ENCODE measurements at regions not wholly inside any gene's neighbourhood (a gene's known extent, or its start where the extent isn't known, plus 50 kb on each side); places are given as distances from the start of the nearest gene placed in this dataset.

DNA sequence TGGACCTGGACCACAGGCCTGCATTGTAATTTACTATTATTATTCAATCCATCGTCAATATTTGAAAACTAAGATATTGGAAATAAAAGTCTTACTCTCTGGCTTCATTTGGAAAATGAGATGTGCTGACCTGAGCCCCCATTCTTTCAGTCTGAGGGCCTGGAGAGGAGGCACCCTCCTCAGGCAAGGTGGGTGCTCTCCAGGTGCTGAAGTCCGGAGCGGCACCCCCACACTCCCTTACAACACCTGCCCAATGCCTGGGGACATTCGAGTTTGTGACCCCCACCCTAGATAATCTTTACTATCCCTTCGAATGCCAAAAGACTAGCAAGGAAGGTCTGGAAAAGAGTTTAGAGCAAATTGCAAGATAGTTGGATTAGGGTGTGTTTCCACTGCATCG lies 133.3 kb downstream of the EN1 start:
- 71 to 77% methylated on average over 6 of the region's 6 CpGs for WGBS, 2 donors
- no peaks in the 10 kb centered on the region for H3K27me3 ChIP-seq
- H3K9me3 ChIP-seq: no peaks in the 10 kb centered on the region
- H3K27ac ChIP-seq: no peak overlapping the region
- H3K4me1 ChIP-seq: peaks cover 0 to 18% of the 10 kb centered on the region in 2 donors
- no peaks in the 10 kb centered on the region for H3K36me3 ChIP-seq
- TF ChIP-seq POLR2A (IDR thresholded peaks at IDR 0.05): no peak
- TF ChIP-seq, protein P1, sequence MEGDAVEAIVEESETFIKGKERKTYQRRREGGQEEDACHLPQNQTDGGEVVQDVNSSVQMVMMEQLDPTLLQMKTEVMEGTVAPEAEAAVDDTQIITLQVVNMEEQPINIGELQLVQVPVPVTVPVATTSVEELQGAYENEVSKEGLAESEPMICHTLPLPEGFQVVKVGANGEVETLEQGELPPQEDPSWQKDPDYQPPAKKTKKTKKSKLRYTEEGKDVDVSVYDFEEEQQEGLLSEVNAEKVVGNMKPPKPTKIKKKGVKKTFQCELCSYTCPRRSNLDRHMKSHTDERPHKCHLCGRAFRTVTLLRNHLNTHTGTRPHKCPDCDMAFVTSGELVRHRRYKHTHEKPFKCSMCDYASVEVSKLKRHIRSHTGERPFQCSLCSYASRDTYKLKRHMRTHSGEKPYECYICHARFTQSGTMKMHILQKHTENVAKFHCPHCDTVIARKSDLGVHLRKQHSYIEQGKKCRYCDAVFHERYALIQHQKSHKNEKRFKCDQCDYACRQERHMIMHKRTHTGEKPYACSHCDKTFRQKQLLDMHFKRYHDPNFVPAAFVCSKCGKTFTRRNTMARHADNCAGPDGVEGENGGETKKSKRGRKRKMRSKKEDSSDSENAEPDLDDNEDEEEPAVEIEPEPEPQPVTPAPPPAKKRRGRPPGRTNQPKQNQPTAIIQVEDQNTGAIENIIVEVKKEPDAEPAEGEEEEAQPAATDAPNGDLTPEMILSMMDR (IDR thresholded peaks at IDR 0.05): no peak
- intact Hi-C loops (cut with DNase I): no loop called here
- no peak overlapping the region for H3K4me3 ChIP-seq (replicated peaks in 1 of 3)
- no peak for DNase-seq

DNA sequence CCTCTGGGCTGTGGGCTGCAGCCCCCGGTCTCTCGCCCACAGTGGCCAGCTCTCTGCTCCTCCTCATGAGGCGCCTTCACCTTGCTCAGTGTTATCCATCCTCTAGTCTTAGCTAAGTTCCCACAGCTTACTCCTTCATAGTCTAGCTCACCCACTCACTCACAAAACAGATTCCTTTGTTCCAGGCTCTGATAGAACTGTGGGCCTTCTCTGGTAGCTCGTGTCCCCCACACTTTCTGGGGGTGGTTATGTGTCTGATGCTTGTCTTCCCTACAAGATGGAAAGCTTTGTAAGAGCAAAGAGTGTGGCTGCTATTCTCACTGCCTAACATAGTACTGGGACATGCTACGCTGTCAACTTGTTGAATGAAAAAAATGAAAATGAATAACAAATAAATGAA lies 135.8 kb downstream of the EN1 start:
- no peaks in the 10 kb centered on the region for H3K9me3 ChIP-seq
- no peaks in the 10 kb centered on the region for H3K27me3 ChIP-seq
- DNase-seq: no peak
- H3K27ac ChIP-seq: no peak overlapping the region
- no peaks in the 10 kb centered on the region for H3K36me3 ChIP-seq
- intact Hi-C loops (cut with DNase I): no loop called here
- TF ChIP-seq, protein P1 (IDR thresholded peaks at IDR 0.05): no peak
- no peak for TF ChIP-seq POLR2A (IDR thresholded peaks at IDR 0.05)
- H3K4me1 ChIP-seq: peaks cover 0 to 18% of the 10 kb centered on the region in 2 donors
- no peak overlapping the region for H3K4me3 ChIP-seq (replicated peaks in 1 of 3)
- WGBS, 2 donors: 92 to 94% methylated on average over 5 of the region's 5 CpGs

DNA sequence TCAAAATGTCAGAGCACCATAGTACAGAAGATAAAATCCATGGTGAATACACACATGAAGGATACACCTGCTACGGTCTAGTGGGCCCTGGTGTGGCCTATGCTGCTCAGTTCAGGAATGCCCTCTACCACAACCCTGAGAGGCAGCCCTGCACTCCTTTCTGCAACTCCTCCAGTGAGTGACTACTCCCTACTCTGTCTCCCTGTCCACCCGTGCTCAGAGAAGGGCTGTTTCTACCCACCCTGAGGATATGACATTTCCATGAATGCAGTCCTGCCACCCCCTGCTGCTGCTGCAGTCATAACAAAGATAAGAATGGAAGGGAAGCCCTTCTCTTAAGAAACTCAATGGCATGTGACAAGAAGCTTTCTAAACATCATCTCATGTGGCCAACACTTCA lies 137.0 kb downstream of the EN1 start:
- intact Hi-C loops (cut with DNase I): no loop called here
- WGBS, 2 donors: 36 to 40% methylated on average over 2 of the region's 2 CpGs

DNA sequence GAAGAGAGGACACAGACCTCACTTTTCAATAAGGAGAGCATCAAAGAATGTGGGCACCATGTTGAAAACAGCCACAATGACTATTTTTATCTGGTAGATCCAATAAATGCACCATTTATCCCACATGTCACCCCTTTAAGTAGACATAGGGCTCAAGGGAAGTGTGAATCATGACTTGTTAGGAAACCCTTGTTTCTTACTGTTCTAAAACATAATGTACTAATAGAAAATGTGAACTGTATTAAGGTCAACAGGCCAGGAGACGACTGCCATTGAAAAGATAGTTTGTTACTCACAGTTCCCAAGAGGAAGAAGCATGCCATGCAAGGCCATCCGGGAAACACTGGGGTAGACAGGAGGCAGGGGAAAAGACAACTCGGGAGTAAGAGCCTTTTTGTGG lies 137.7 kb downstream of the EN1 start:
- TF ChIP-seq POLR2A (IDR thresholded peaks at IDR 0.05): no peak
- TF ChIP-seq, protein P1 (IDR thresholded peaks at IDR 0.05): no peak
- Histone ChIP-seq H3K27ac (no peak overlapping the region), H3K9me3 (no peaks in the 10 kb centered on the region), H3K4me3 (replicated peaks in 1 of 3) (no peak overlapping the region), H3K27me3 (no peaks in the 10 kb centered on the region), H3K4me1 (peaks cover 0 to 18% of the 10 kb centered on the region in 2 donors), H3K36me3 (no peaks in the 10 kb centered on the region)
- no peak for DNase-seq
- WGBS, 2 donors: 73 to 84% methylated on average over 3 of the region's 3 CpGs
- intact Hi-C loops (cut with DNase I): no loop called here

More for the DNA sequence above, 137.0 kb downstream of the EN1 start:
- peaks cover 0 to 18% of the 10 kb centered on the region in 2 donors for H3K4me1 ChIP-seq
- H3K4me3 ChIP-seq (replicated peaks in 1 of 3): no peak overlapping the region
- no peaks in the 10 kb centered on the region for H3K27me3 ChIP-seq
- no peak overlapping the region for H3K27ac ChIP-seq
- H3K36me3 ChIP-seq: no peaks in the 10 kb centered on the region
- DNase-seq: peak; percentile 4 to 19
- H3K9me3 ChIP-seq: no peaks in the 10 kb centered on the region
- no peak for TF ChIP-seq POLR2A (IDR thresholded peaks at IDR 0.05)
- TF ChIP-seq, protein P1 (IDR thresholded peaks at IDR 0.05): no peak

DNA sequence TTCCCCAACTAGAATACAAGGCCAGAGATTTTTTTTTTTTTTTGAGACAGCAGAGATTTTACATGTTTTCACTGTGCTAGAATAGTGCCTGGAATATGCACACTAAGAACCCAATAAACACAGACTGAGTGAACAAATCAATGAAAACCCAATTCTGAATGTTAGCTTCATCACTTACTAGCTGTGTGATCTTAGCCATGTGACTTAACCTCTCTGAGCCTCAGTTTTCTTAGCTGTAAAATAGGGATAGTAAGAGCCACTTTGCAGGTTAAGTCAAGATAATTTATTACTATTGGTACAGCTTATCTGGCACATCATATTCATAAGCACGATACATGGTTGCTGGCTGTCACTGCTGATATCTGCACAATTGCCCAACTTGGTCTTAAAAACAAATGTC lies 140.6 kb downstream of the EN1 start:
- Histone ChIP-seq H3K4me3 (replicated peaks in 1 of 3) (no peak overlapping the region), H3K27me3 (no peaks in the 10 kb centered on the region), H3K4me1 (peaks cover 0 to 16% of the 10 kb centered on the region in 2 donors), H3K36me3 (no peaks in the 10 kb centered on the region), H3K9me3 (no peaks in the 10 kb centered on the region), H3K27ac (no peak overlapping the region)
- intact Hi-C loops (cut with DNase I): no loop called here
- no peak for DNase-seq
- TF ChIP-seq, protein P1 (IDR thresholded peaks at IDR 0.05): no peak
- no peak for TF ChIP-seq POLR2A (IDR thresholded peaks at IDR 0.05)
- WGBS, 2 donors: 93 to 96% methylated on average over 1 of the region's 1 CpG

Data from thyroid gland (tissue), 4 donors.